ENCODE measurements at regions not wholly inside any gene's neighbourhood (a gene's known extent, or its start where the extent isn't known, plus 50 kb on each side); places are given as distances from the start of the nearest gene placed in this dataset.

- TF ChIP-seq CTCF (IDR thresholded peaks at IDR 0.05; ENCODE audit: low read length, missing control alignments): peak; percentile 93
- no peak overlapping the region for H3K4me3 ChIP-seq (replicated peaks; ENCODE audit: low read depth, low read length)
- peak; percentile 70 for DNase-seq (ENCODE audit: low read depth)
These were observed 60.8 kb upstream of the CCDC179 start for GRCh38 chr11:22920939-22921565.

- TF ChIP-seq CTCF (IDR thresholded peaks at IDR 0.05; ENCODE audit: low read length, missing control alignments): no peak
- DNase-seq (ENCODE audit: low read depth): peak; percentile 2
- H3K4me3 ChIP-seq (replicated peaks; ENCODE audit: low read depth, low read length): no peak overlapping the region
These were observed 62.4 kb upstream of the CCDC179 start for GRCh38 chr11:22922672-22923071.

- no peak for TF ChIP-seq CTCF (IDR thresholded peaks at IDR 0.05; ENCODE audit: low read length, missing control alignments)
These were observed 63.3 kb upstream of the CCDC179 start for GRCh38 chr11:22923561-22923960.

GRCh38 chr11:22926341-22926740, 66.1 kb upstream of the CCDC179 start:
- DNase-seq (ENCODE audit: low read depth): no peak
- TF ChIP-seq CTCF (IDR thresholded peaks at IDR 0.05; ENCODE audit: low read length, missing control alignments): no peak
- no peak overlapping the region for H3K4me3 ChIP-seq (replicated peaks; ENCODE audit: low read depth, low read length)

More at GRCh38 chr11:22923561-22923960, 63.3 kb upstream of the CCDC179 start:
- DNase-seq (ENCODE audit: low read depth): no peak
- H3K4me3 ChIP-seq (replicated peaks; ENCODE audit: low read depth, low read length): no peak overlapping the region

GRCh38 chr11:22927793-22928192, 67.5 kb upstream of the CCDC179 start:
- H3K4me3 ChIP-seq (replicated peaks; ENCODE audit: low read depth, low read length): no peak overlapping the region
- no peak for DNase-seq (ENCODE audit: low read depth)
- no peak for TF ChIP-seq CTCF (IDR thresholded peaks at IDR 0.05; ENCODE audit: low read length, missing control alignments)

- DNase-seq (ENCODE audit: low read depth): peak; percentile 7
- H3K4me3 ChIP-seq (replicated peaks; ENCODE audit: low read depth, low read length): no peak overlapping the region
- peak; percentile 32 for TF ChIP-seq CTCF (IDR thresholded peaks at IDR 0.05; ENCODE audit: low read length, missing control alignments)
These were observed 68.1 kb upstream of the CCDC179 start for GRCh38 chr11:22928207-22928917.

Measured in fibroblast of pulmonary artery (primary cell).